ENCODE measurements at regions not wholly inside any gene's neighbourhood (a gene's known extent, or its start where the extent isn't known, plus 50 kb on each side); places are given as distances from the start of the nearest gene placed in this dataset.

GRCh38 chr10:91335147-91335546, 75.0 kb upstream of the HECTD2 start:
- DNase-seq (ENCODE audit: low read depth), result no peak

- DNase-seq (ENCODE audit: low read depth), result no peak
Observed at GRCh38 chr10:91339729-91340128, 70.4 kb upstream of the HECTD2 start.

- peak; percentile 97 for DNase-seq (ENCODE audit: low read depth)
Observed at GRCh38 chr10:91340613-91341362, 69.4 kb upstream of the HECTD2 start.

- DNase-seq (ENCODE audit: low read depth), result no peak
Observed at GRCh38 chr10:91341686-91342085, 68.5 kb upstream of the HECTD2 start.

GRCh38 chr10:91343010-91343409, 67.1 kb upstream of the HECTD2 start:
- peak; percentile 59 for DNase-seq (ENCODE audit: low read depth)

GRCh38 chr10:91344117-91344856, 65.9 kb upstream of the HECTD2 start:
- DNase-seq (ENCODE audit: low read depth), result no peak

GRCh38 chr10:91345716-91346115, 64.4 kb upstream of the HECTD2 start:
- DNase-seq (ENCODE audit: low read depth), result no peak

- DNase-seq (ENCODE audit: low read depth), result no peak
Observed at GRCh38 chr10:91347529-91347928, 62.6 kb upstream of the HECTD2 start.

- peak; percentile 99 for DNase-seq (ENCODE audit: low read depth)
Observed at GRCh38 chr10:91349381-91349780, 60.8 kb upstream of the HECTD2 start.

- DNase-seq (ENCODE audit: low read depth), result peak; percentile 66
Observed at GRCh38 chr10:91350651-91351081, 59.5 kb upstream of the HECTD2 start.

GRCh38 chr10:91352760-91353159, 57.4 kb upstream of the HECTD2 start:
- no peak for DNase-seq (ENCODE audit: low read depth)

GRCh38 chr10:91354166-91355075, 55.7 kb upstream of the HECTD2 start:
- peak; percentile 50 for DNase-seq (ENCODE audit: low read depth)

- DNase-seq (ENCODE audit: low read depth), result no peak
Observed at GRCh38 chr10:91355998-91356397, 54.1 kb upstream of the HECTD2 start.

- no peak for DNase-seq (ENCODE audit: low read depth)
Observed at GRCh38 chr10:91357497-91357896, 52.6 kb upstream of the HECTD2 start.

All from myocyte (in vitro differentiated cells).